Mucosa of rectum (tissue), 2 donors: ENCODE measurements at regions not wholly inside any gene's neighbourhood (a gene's known extent, or its start where the extent isn't known, plus 50 kb on each side); places are given as distances from the start of the nearest gene placed in this dataset.

Experiments used
- H3K27ac ChIP-seq, 2 donors: one replicate each; pipeline ENCODE4 v1.7.0; 2013; ENCODE audit warnings: inconsistent platforms in 2 of 2, low read depth in 2 of 2, low read length in 2 of 2
- H3K27me3 ChIP-seq, 2 donors: one replicate each; pipeline ENCODE4 v1.7.0; 2013; ENCODE audit warnings: low read length in 2 of 2; ENCODE audit not compliant: control insufficient read depth in 2 of 2, insufficient read depth in 2 of 2
- H3K36me3 ChIP-seq, 2 donors: one replicate each; pipeline ENCODE4 v1.7.0; 2013; ENCODE audit warnings: low read length in 2 of 2; ENCODE audit not compliant: control insufficient read depth in 2 of 2, insufficient read depth in 2 of 2
- H3K4me1 ChIP-seq, 2 donors: one replicate each; pipeline ENCODE4 v1.7.0; 2013; ENCODE audit warnings: low read length in 2 of 2, mild to moderate bottlenecking in 1 of 2; ENCODE audit not compliant: control insufficient read depth in 2 of 2, insufficient read depth in 2 of 2
- H3K4me3 ChIP-seq, 2 donors: one replicate each; pipeline ENCODE4 v1.7.0; 2013; ENCODE audit warnings: low read length in 2 of 2
- H3K9ac ChIP-seq, 2 donors: one replicate each; pipeline ENCODE4 v1.7.0; 2013; ENCODE audit warnings: low read length in 2 of 2, low read depth in 1 of 2, mild to moderate bottlenecking in 1 of 2
- H3K9me3 ChIP-seq, 2 donors: one replicate each; pipeline ENCODE4 v1.7.0; 2013; ENCODE audit warnings: low read length in 2 of 2; ENCODE audit not compliant: control insufficient read depth in 2 of 2
- donor health status: healthy.
- donor health status: Normal muscosa, but diverticular disease.

- Histone ChIP-seq H3K27ac (no peak overlapping the region), H3K9ac (no peak overlapping the region), H3K36me3 (no peaks in the 10 kb centered on the region), H3K4me3 (no peak overlapping the region), H3K27me3 (no peaks in the 10 kb centered on the region), H3K4me1 (peaks cover 6 to 8% of the 10 kb centered on the region in 2 donors), H3K9me3 (no peaks in the 10 kb centered on the region)
Observed at GRCh38 chr13:73625562-73626339, 508.5 kb downstream of the KLF12 start.

DNA sequence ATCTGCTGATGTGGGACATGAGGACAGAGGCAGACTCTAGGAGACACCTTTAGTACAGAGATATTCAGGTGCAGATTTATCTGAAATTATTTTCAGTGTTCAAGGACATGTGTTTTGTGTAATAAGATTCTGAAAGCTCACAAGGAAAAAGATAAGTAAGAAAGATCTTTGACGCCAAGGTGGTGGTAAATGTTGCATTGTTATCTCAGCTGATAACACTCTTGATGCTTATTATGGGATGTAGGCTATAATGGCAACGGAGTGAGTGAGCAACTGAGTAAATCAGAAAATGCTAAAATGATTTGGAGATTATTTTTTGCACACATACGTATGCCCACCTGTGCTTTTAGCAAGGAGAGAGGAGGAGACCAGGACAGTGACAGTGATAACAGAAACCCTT, 510.9 kb downstream of the KLF12 start:
- Histone ChIP-seq H3K4me3 (no peak overlapping the region), H3K36me3 (no peaks in the 10 kb centered on the region)

DNA sequence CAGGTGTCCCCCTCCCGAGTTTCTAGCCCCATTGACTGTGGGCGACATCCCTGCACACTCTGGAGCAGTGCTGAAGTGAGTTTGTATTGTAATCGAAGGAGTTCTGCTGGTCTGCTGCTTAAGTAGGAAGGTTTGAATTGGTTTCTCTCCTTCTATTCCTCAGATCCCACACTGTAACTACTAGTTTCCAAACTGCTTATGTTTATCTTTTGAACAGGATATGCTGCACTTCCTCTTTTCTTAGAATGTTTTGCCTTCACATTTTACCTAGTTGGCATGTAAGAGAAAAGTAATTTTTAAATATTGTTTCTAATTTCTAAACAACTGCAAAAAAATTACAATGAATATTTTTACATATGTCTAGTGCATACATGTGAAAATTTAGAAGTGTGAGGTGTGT, 511.8 kb downstream of the KLF12 start:
- Histone ChIP-seq H3K27ac (no peak overlapping the region), H3K9me3 (no peaks in the 10 kb centered on the region), H3K9ac (no peak overlapping the region), H3K27me3 (no peaks in the 10 kb centered on the region), H3K4me1 (peaks cover 10 to 24% of the 10 kb centered on the region in 2 donors), H3K4me3 (no peak overlapping the region), H3K36me3 (no peaks in the 10 kb centered on the region)

More for the DNA sequence above, 510.9 kb downstream of the KLF12 start:
- H3K9me3 ChIP-seq: no peaks in the 10 kb centered on the region
- H3K27ac ChIP-seq: no peak overlapping the region
- no peaks in the 10 kb centered on the region for H3K27me3 ChIP-seq
- peaks cover 6 to 17% of the 10 kb centered on the region in 2 donors for H3K4me1 ChIP-seq
- H3K9ac ChIP-seq: no peak overlapping the region

DNA sequence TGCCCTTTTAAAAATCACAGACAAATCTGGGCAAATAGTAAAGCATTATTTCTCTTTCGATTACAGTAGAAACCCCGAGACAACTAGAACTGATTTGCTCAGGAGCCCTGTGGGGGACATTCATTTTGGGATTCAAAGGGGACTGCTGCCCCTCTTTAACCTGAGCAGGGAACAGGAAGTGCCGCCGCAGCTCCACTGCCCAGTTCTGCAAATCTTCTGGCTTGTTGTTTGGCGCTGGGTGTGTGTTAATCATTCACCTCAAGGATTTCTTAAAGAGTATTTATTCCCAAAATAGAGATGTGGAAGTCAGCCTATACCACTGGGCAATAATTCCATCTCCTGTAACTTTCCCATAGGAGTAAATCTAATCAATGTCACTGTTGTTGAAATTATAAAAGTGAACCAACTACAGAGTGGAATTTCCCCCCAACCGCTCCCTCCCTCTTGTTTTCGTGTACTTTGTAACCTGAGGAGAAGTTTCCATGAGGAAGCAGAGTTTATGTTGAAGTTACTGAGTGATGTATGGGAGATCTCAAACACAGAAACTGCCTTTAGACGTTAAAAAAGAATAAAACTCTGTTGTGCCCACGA, 515.8 kb downstream of the KLF12 start:
- Histone ChIP-seq H3K27ac (peak overlapping the region; percentile 86 to 87), H3K9ac (peak overlapping the region in 1 of 2 donors; percentile 26), H3K4me3 (peak overlapping the region; percentile 40 to 51), H3K4me1 (peaks cover 10 to 21% of the 10 kb centered on the region in 2 donors), H3K27me3 (no peaks in the 10 kb centered on the region), H3K9me3 (no peaks in the 10 kb centered on the region), H3K36me3 (no peaks in the 10 kb centered on the region)

GRCh38 chr13:73616861-73617260, 517.3 kb downstream of the KLF12 start:
- H3K27ac ChIP-seq: no peak overlapping the region
- H3K9me3 ChIP-seq: no peaks in the 10 kb centered on the region
- no peak overlapping the region for H3K4me3 ChIP-seq
- no peaks in the 10 kb centered on the region for H3K36me3 ChIP-seq
- peaks cover 4 to 15% of the 10 kb centered on the region in 2 donors for H3K4me1 ChIP-seq
- H3K27me3 ChIP-seq: no peaks in the 10 kb centered on the region
- H3K9ac ChIP-seq: no peak overlapping the region

- Histone ChIP-seq H3K27ac (no peak overlapping the region), H3K27me3 (no peaks in the 10 kb centered on the region), H3K36me3 (no peaks in the 10 kb centered on the region), H3K4me3 (no peak overlapping the region), H3K9me3 (no peaks in the 10 kb centered on the region), H3K4me1 (no peaks in the 10 kb centered on the region), H3K9ac (no peak overlapping the region)
Observed at GRCh38 chr13:73610799-73611592, 523.2 kb downstream of the KLF12 start.

GRCh38 chr13:73608711-73609485, 525.3 kb downstream of the KLF12 start:
- H3K4me1 ChIP-seq: no peaks in the 10 kb centered on the region
- no peak overlapping the region for H3K27ac ChIP-seq
- H3K27me3 ChIP-seq: no peaks in the 10 kb centered on the region
- H3K9me3 ChIP-seq: no peaks in the 10 kb centered on the region
- no peaks in the 10 kb centered on the region for H3K36me3 ChIP-seq
- no peak overlapping the region for H3K9ac ChIP-seq
- no peak overlapping the region for H3K4me3 ChIP-seq

DNA sequence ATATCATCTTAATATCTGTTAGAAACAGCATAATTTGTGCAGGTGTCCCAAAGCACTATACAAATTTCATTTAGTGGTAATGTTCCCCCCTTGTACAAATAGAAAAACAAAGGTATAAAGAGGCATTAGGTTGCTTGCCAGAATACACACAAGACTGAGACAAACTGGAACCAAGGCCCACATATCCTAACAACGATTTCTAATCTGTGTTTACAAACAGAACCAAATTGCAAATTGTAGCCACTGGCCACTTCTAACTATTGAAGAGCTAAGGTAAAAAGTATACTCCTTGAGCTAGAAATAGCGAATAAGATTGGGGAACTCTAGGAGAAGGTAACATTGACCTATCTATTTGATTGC, 526.1 kb downstream of the KLF12 start:
- Histone ChIP-seq H3K4me1 (no peaks in the 10 kb centered on the region), H3K4me3 (no peak overlapping the region), H3K27ac (no peak overlapping the region), H3K36me3 (no peaks in the 10 kb centered on the region), H3K9me3 (no peaks in the 10 kb centered on the region), H3K9ac (no peak overlapping the region), H3K27me3 (no peaks in the 10 kb centered on the region)

DNA sequence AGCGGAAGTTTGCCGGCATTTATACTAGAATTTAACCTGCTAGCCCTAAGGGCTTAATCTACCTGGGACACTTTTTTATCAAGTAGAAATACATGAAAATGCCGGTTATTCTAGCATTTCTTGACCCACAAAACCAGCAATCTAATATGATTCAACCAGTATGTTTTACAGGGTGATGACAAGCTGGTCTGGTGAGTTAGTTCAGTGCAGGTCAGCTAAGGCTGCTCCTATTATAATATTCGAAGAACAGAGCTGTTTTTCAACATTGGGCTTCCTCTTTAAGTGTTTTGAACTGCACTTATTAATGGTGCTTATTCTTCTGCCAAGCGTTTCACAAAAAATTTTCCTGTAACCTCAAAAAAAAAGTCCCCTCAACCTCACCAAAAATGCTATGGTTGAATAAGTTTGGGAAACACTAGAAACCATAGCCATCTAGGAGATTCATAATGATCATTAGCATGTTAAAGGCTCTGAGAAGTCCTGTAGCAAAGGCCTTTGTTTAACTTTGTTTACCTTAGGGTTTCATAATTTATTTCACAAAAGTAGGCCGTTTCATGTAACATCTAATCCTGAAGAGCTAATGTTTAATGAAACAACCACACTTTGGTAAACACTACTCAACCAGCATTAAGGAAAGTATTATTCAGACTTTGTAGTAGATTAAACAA, 526.6 kb downstream of the KLF12 start:
- no peak overlapping the region for H3K4me3 ChIP-seq
- no peak overlapping the region for H3K27ac ChIP-seq
- H3K27me3 ChIP-seq: no peaks in the 10 kb centered on the region
- no peaks in the 10 kb centered on the region for H3K9me3 ChIP-seq
- H3K9ac ChIP-seq: no peak overlapping the region
- no peaks in the 10 kb centered on the region for H3K4me1 ChIP-seq
- H3K36me3 ChIP-seq: no peaks in the 10 kb centered on the region
